BE2C (cell line): ENCODE measurements at regions not wholly inside any gene's neighbourhood (a gene's known extent, or its start where the extent isn't known, plus 50 kb on each side); places are given as distances from the start of the nearest gene placed in this dataset.

Experiments used
- DNase-seq: peaks from one replicate; pipeline ENCODE4 v3.0.0-alpha.2; 2020
- H3K27me3 ChIP-seq: fragments of 250-450 bp; sonication (Bioruptor Pico); 2 replicates; pipeline ENCODE4 v1.5.1; 2020; ENCODE audit warnings: mild to moderate bottlenecking
- H3K36me3 ChIP-seq: fragments of 250-450 bp; sonication (Bioruptor Pico); 2 replicates; pipeline ENCODE4 v1.5.1; 2020; ENCODE audit warnings: mild to moderate bottlenecking
- H3K4me1 ChIP-seq: fragments of 250-450 bp; sonication (Bioruptor Pico); 2 replicates; pipeline ENCODE4 v1.5.1; 2020
- H3K4me3 ChIP-seq: 2 replicates; pipeline ENCODE4 v1.5.1; 2011; ENCODE audit warnings: low read depth, low read length
- H3K9me3 ChIP-seq: fragments of 250-450 bp; sonication (Bioruptor Pico); 2 replicates; pipeline ENCODE4 v1.5.1; 2020
- TF ChIP-seq, protein P1 (sequence below): IDR thresholded peaks from 2 replicates; pipeline ENCODE4 v1.5.1; 2012; ENCODE audit warnings: mild to moderate bottlenecking, low read depth, low read length

DNA sequence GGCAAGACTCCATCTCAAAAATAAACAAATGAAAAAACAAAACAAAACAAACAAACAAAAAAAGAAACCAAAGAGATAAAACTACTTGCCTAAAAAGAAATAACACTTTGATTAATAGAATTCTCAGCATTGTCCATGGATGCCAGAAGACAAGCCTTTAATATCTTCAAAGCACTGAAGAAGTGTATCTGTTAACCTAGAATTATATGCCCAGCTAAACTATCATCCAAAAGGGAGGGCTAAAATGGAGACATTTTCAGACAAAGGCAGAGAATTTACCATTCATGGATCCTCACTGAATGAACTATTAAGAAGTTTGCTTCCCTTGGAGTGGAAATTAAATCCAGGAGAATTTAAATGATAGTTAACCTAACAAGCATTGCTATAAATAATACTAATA, 130.1 kb upstream of the SEC14L1 start:
- no peak for DNase-seq
- TF ChIP-seq, protein P1, sequence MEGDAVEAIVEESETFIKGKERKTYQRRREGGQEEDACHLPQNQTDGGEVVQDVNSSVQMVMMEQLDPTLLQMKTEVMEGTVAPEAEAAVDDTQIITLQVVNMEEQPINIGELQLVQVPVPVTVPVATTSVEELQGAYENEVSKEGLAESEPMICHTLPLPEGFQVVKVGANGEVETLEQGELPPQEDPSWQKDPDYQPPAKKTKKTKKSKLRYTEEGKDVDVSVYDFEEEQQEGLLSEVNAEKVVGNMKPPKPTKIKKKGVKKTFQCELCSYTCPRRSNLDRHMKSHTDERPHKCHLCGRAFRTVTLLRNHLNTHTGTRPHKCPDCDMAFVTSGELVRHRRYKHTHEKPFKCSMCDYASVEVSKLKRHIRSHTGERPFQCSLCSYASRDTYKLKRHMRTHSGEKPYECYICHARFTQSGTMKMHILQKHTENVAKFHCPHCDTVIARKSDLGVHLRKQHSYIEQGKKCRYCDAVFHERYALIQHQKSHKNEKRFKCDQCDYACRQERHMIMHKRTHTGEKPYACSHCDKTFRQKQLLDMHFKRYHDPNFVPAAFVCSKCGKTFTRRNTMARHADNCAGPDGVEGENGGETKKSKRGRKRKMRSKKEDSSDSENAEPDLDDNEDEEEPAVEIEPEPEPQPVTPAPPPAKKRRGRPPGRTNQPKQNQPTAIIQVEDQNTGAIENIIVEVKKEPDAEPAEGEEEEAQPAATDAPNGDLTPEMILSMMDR: no peak
- Histone ChIP-seq H3K36me3 (no peaks in the 10 kb centered on the region), H3K9me3 (no peaks in the 10 kb centered on the region), H3K27me3 (no peaks in the 10 kb centered on the region), H3K4me3 (no peak overlapping the region), H3K4me1 (peaks cover 6% of the 10 kb centered on the region; the same call in 1 of the 2 replicates)

DNA sequence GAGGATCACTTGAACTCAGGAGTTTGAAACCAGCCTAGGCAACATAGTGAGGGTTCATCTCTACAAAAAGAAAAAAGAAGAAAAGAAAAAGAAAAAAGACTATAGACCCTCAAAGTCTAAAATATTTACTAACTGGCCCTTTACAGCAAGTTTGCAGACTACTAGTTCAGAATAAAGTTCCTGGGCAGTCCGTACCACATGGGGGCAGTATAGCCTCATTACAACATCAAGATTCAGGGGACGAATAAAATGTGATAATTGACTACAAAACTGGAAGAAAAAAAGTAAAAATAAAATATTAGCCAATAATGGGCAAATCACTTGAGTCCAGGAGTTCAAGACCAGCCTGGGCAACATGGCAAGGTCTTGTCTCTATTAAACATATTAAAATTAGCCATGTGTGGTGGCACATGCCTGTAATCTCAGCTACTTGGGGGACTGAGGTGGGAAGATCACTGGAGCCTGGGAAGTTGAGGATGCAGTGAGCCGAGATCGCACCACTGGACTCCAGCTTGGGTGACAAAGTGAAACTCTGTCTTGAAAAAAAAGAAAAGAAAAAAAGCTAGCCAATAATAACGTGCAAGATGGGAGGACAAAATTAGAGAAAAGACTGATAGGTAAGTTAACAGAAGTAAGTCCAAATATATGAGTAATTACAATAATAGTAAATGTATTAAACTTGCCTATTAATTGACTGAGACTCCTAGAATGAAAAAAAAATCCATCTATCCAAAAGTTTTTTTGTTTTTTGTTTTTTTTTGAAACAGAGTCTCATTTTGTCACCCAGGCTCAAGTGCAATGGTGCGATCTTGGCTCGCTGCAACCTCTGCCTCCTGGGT, 129.4 kb upstream of the SEC14L1 start:
- H3K4me1 ChIP-seq: peaks cover 6% of the 10 kb centered on the region; the same call in 1 of the 2 replicates
- H3K9me3 ChIP-seq: no peaks in the 10 kb centered on the region
- TF ChIP-seq, protein P1: peak; percentile 85
- H3K4me3 ChIP-seq: no peak overlapping the region
- no peaks in the 10 kb centered on the region for H3K27me3 ChIP-seq
- peak; percentile 72 for DNase-seq
- H3K36me3 ChIP-seq: no peaks in the 10 kb centered on the region

DNA sequence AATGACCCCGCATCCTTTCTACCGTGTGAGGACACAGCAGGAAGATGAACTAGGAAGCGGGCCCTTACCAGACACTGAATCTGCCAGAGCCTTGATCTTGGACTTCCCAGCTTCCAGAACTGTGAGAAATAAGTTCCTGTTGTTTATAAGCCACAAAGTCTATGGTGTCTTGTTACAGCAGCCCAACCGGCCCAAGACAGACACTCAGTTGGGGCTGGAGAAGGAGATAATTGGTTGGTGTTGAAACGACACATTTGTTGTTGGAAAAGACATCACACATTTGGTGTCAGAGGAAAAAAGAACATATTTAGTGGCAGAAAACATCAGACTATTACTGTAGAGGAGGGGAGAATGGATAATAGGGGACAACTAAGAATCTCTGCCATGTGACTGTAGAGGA, 122.3 kb upstream of the SEC14L1 start:
- TF ChIP-seq, protein P1: no peak
- H3K27me3 ChIP-seq: no peaks in the 10 kb centered on the region
- no peaks in the 10 kb centered on the region for H3K9me3 ChIP-seq
- H3K4me3 ChIP-seq: no peak overlapping the region
- no peak for DNase-seq
- H3K4me1 ChIP-seq: no peaks in the 10 kb centered on the region
- H3K36me3 ChIP-seq: no peaks in the 10 kb centered on the region

DNA sequence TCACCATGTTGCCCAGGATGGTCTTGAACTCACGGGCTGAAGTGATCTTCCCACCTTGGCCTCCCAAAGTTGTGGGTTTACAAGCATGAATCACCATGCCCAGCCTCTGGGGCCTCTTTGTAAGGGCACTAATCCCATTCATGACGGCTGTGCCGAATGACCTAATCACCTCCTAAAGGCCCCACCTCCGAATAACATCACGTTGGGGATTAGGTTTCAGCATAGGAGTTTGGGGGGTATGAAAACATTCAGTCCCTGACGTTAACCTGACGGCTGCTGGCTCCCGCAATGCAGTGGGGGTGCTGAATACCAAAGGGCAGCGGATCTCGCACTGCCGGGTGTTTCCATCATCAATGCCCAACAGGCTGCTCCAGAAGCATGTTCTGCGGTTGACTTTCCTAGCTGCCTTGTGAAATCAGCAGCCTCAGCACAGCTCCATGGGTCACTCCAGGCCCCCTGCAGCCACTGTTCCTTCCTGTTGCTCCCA, 120.8 kb upstream of the SEC14L1 start:
- Histone ChIP-seq H3K4me1 (no peaks in the 10 kb centered on the region), H3K27me3 (no peaks in the 10 kb centered on the region), H3K4me3 (no peak overlapping the region), H3K36me3 (no peaks in the 10 kb centered on the region), H3K9me3 (no peaks in the 10 kb centered on the region)
- TF ChIP-seq, protein P1: no peak
- no peak for DNase-seq

DNA sequence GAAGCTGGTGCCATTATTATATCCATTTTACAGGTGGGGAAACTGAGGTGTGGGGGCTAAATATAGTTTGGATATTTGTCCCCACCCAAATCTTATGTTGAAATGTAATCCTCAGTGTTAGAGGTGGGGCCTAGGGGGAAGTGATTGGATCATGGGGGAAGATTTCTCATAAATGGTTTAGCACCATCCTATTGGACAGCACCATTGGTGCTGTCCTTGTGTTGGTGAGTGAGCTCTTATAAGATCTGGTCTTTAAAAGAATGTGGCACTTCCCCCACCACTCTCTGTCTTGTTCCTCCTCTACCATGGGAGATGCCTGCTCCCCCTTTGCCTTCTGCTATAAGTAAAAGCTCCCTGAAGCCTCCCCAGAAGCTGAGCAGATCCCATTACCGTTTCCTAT, 119.8 kb upstream of the SEC14L1 start:
- no peak for DNase-seq
- TF ChIP-seq, protein P1: no peak
- Histone ChIP-seq H3K27me3 (no peaks in the 10 kb centered on the region), H3K4me3 (no peak overlapping the region), H3K9me3 (no peaks in the 10 kb centered on the region), H3K4me1 (no peaks in the 10 kb centered on the region), H3K36me3 (no peaks in the 10 kb centered on the region)

DNA sequence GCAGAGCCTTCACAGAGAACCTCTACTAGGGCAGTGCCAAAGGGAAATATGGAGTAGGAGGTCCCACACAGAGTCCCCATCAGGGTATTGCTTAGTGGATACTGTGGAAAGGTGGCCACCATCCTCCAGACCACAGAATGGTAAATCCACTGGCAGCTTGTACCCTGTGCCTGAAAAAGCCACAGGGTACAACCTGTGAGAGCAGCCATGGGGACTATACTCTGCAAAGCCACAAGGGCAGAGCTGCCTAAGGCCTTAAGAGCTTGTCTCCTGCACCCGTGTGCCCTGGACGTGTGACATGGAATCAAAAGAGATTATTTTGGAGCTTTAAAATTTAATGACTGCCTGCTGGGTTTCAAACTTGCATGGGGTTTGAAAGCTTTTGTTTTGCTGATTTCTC, 118.0 kb upstream of the SEC14L1 start:
- no peaks in the 10 kb centered on the region for H3K27me3 ChIP-seq
- TF ChIP-seq, protein P1: no peak
- H3K36me3 ChIP-seq: no peaks in the 10 kb centered on the region
- no peak for DNase-seq
- no peaks in the 10 kb centered on the region for H3K4me1 ChIP-seq
- H3K9me3 ChIP-seq: no peaks in the 10 kb centered on the region
- no peak overlapping the region for H3K4me3 ChIP-seq
